CD8-positive, alpha-beta memory T cell (primary cell): ENCODE measurements at regions not wholly inside any gene's neighbourhood (a gene's known extent, or its start where the extent isn't known, plus 50 kb on each side); places are given as distances from the start of the nearest gene placed in this dataset.

Experiments used
- CTCF ChIA-PET: fragments of 350-600 bp; sonication (Branson Sonifier 250); formaldehyde crosslinking; loops from one replicate; lab custom pipeline; 2021; ENCODE audit warnings: antibody characterized with exemption; lab: Charles Lee
- POLR2A ChIA-PET: fragments of 350-600 bp; sonication (Branson Sonifier 250); formaldehyde crosslinking; loops from one replicate; lab custom pipeline; 2021; ENCODE audit warnings: antibody characterized with exemption; lab: Charles Lee
- DNase-seq, 5 donors: peaks; one replicate each; pipeline versions ENCODE4 v3.0.0 to v3.0.0-alpha.2; 2020 to 2022; ENCODE audit warnings: mixed read lengths in 1 of 5
- H3K27ac ChIP-seq: one replicate; pipeline ENCODE4 v1.7.0; 2013; ENCODE audit warnings: low read depth, mild to moderate bottlenecking, low read length, moderate library complexity
- H3K27me3 ChIP-seq: 2 replicates; pipeline ENCODE4 v1.7.0; 2013; ENCODE audit warnings: low read length, mild to moderate bottlenecking; ENCODE audit not compliant: insufficient read depth, poor library complexity, severe bottlenecking
- H3K36me3 ChIP-seq: 2 replicates; pipeline ENCODE4 v1.7.0; 2013; ENCODE audit warnings: mild to moderate bottlenecking, low read length, moderate library complexity; ENCODE audit not compliant: insufficient read depth
- H3K4me1 ChIP-seq: 2 replicates; pipeline ENCODE4 v1.7.0; 2013; ENCODE audit warnings: mild to moderate bottlenecking, low read length, moderate library complexity; ENCODE audit not compliant: insufficient read depth
- H3K4me3 ChIP-seq: 2 replicates; pipeline ENCODE4 v1.7.0; 2013; ENCODE audit warnings: mild to moderate bottlenecking, low read length
- H3K9me3 ChIP-seq: 2 replicates; pipeline ENCODE4 v1.7.0; 2013; ENCODE audit warnings: mild to moderate bottlenecking, low read length
- H3K27ac Mint-ChIP-seq, 8 donors: one replicate each; pipeline ENCODE4 v1.8.0; 2020 to 2021; ENCODE audit warnings: mixed read lengths in 8 of 8, mild to moderate bottlenecking in 6 of 8, inconsistent platforms in 3 of 8, moderate library complexity in 3 of 8
- H3K27me3 Mint-ChIP-seq, 2 donors: one replicate each; pipeline ENCODE4 v1.8.0; 2020 to 2021; ENCODE audit warnings: mixed read lengths in 2 of 2, mild to moderate bottlenecking in 1 of 2, moderate library complexity in 1 of 2
- H3K36me3 Mint-ChIP-seq, 3 donors: one replicate each; pipeline ENCODE4 v1.8.0; 2020 to 2021; ENCODE audit warnings: mixed read lengths in 3 of 3, inconsistent platforms in 1 of 3, mild to moderate bottlenecking in 1 of 3
- H3K4me1 Mint-ChIP-seq, 3 donors: one replicate each; pipeline ENCODE4 v1.8.0; 2020 to 2021; ENCODE audit warnings: mixed read lengths in 3 of 3, inconsistent platforms in 1 of 3, mild to moderate bottlenecking in 1 of 3
- H3K4me3 Mint-ChIP-seq, 7 donors: one replicate each; pipeline ENCODE4 v1.8.0; 2020 to 2021; ENCODE audit warnings: mixed read lengths in 7 of 7, mild to moderate bottlenecking in 6 of 7, moderate library complexity in 4 of 7, inconsistent platforms in 2 of 7
- H3K9me3 Mint-ChIP-seq, 5 donors: one replicate each; pipeline ENCODE4 v1.8.0; 2020 to 2022; ENCODE audit warnings: mixed read lengths in 5 of 5, mild to moderate bottlenecking in 3 of 5, moderate library complexity in 2 of 5, inconsistent platforms in 1 of 5

- H3K4me3 ChIP-seq: no peak overlapping the region
- Mint-ChIP-seq H3K27me3 (peaks cover 0 to 5% of the 10 kb centered on the region in 2 donors), H3K4me1 (no peaks in the 10 kb centered on the region), H3K27ac (no peak overlapping the region), H3K36me3 (no peaks in the 10 kb centered on the region), H3K4me3 (no peak overlapping the region), H3K9me3 (peaks cover 0 to 7% (median 2%) of the 10 kb centered on the region in 5 donors)
- no peak overlapping the region for H3K27ac ChIP-seq
- no peak for DNase-seq
- no peaks in the 10 kb centered on the region for H3K36me3 ChIP-seq
- ChIA-PET POLR2A (no interaction called here), CTCF (no interaction called here)
- H3K4me1 ChIP-seq: no peaks in the 10 kb centered on the region
- H3K27me3 ChIP-seq: no peaks in the 10 kb centered on the region
- H3K9me3 ChIP-seq: no peaks in the 10 kb centered on the region
Observed at GRCh38 chr17:72399608-72400487, 279.0 kb downstream of the SOX9 start.

- Mint-ChIP-seq H3K4me3 (no peak overlapping the region), H3K4me1 (no peaks in the 10 kb centered on the region), H3K9me3 (peaks cover 0 to 5% (median 2%) of the 10 kb centered on the region in 5 donors), H3K27me3 (peaks cover 0 to 7% of the 10 kb centered on the region in 2 donors), H3K36me3 (no peaks in the 10 kb centered on the region), H3K27ac (no peak overlapping the region)
- H3K27ac ChIP-seq: no peak overlapping the region
- H3K4me1 ChIP-seq: no peaks in the 10 kb centered on the region
- no peak for DNase-seq
- H3K36me3 ChIP-seq: no peaks in the 10 kb centered on the region
- ChIA-PET CTCF (no interaction called here), POLR2A (no interaction called here)
- no peak overlapping the region for H3K4me3 ChIP-seq
- H3K9me3 ChIP-seq: no peaks in the 10 kb centered on the region
- H3K27me3 ChIP-seq: no peaks in the 10 kb centered on the region
Observed at GRCh38 chr17:72400488-72400827, 279.6 kb downstream of the SOX9 start.

GRCh38 chr17:72400863-72401262 is 280.0 kb downstream of the SOX9 start:
- CTCF ChIA-PET: no interaction called here

GRCh38 chr17:72401883-72402726 is 281.3 kb downstream of the SOX9 start:
- H3K36me3 Mint-ChIP-seq: no peaks in the 10 kb centered on the region
- no peak overlapping the region for H3K4me3 Mint-ChIP-seq
- Histone ChIP-seq H3K9me3 (no peaks in the 10 kb centered on the region), H3K4me1 (no peaks in the 10 kb centered on the region), H3K4me3 (no peak overlapping the region), H3K27ac (no peak overlapping the region), H3K27me3 (no peaks in the 10 kb centered on the region), H3K36me3 (no peaks in the 10 kb centered on the region)
- ChIA-PET POLR2A (no interaction called here), CTCF (no interaction called here)
- H3K27me3 Mint-ChIP-seq: peaks cover 0 to 8% of the 10 kb centered on the region in 2 donors
- H3K9me3 Mint-ChIP-seq: peaks cover 0 to 5% (median 2%) of the 10 kb centered on the region in 5 donors
- H3K27ac Mint-ChIP-seq: no peak overlapping the region
- no peaks in the 10 kb centered on the region for H3K4me1 Mint-ChIP-seq
- DNase-seq: no peak

More at GRCh38 chr17:72400863-72401262, 280.0 kb downstream of the SOX9 start:
- no peaks in the 10 kb centered on the region for H3K27me3 ChIP-seq
- Mint-ChIP-seq H3K4me1 (no peaks in the 10 kb centered on the region), H3K27ac (no peak overlapping the region), H3K4me3 (no peak overlapping the region), H3K36me3 (no peaks in the 10 kb centered on the region), H3K27me3 (peaks cover 0 to 8% of the 10 kb centered on the region in 2 donors), H3K9me3 (peaks cover 0 to 5% (median 2%) of the 10 kb centered on the region in 5 donors)
- H3K9me3 ChIP-seq: no peaks in the 10 kb centered on the region
- H3K27ac ChIP-seq: no peak overlapping the region
- no peak overlapping the region for H3K4me3 ChIP-seq
- POLR2A ChIA-PET: no interaction called here
- no peaks in the 10 kb centered on the region for H3K36me3 ChIP-seq
- DNase-seq: no peak
- no peaks in the 10 kb centered on the region for H3K4me1 ChIP-seq

- Histone ChIP-seq H3K36me3 (no peaks in the 10 kb centered on the region), H3K9me3 (no peaks in the 10 kb centered on the region), H3K27ac (no peak overlapping the region), H3K27me3 (no peaks in the 10 kb centered on the region), H3K4me1 (no peaks in the 10 kb centered on the region), H3K4me3 (no peak overlapping the region)
- peaks cover 0 to 5% (median 2%) of the 10 kb centered on the region in 5 donors for H3K9me3 Mint-ChIP-seq
- H3K4me3 Mint-ChIP-seq: no peak overlapping the region
- ChIA-PET CTCF (no interaction called here), POLR2A (no interaction called here)
- peaks cover 0 to 8% of the 10 kb centered on the region in 2 donors for H3K27me3 Mint-ChIP-seq
- no peak overlapping the region for H3K27ac Mint-ChIP-seq
- DNase-seq: no peak
- no peaks in the 10 kb centered on the region for H3K4me1 Mint-ChIP-seq
- no peaks in the 10 kb centered on the region for H3K36me3 Mint-ChIP-seq
Observed at GRCh38 chr17:72402727-72403210, 281.9 kb downstream of the SOX9 start.

- Histone ChIP-seq H3K9me3 (no peaks in the 10 kb centered on the region), H3K4me3 (no peak overlapping the region), H3K4me1 (no peaks in the 10 kb centered on the region), H3K27ac (no peak overlapping the region), H3K27me3 (no peaks in the 10 kb centered on the region), H3K36me3 (no peaks in the 10 kb centered on the region)
- DNase-seq: no peak
- no peaks in the 10 kb centered on the region for H3K4me1 Mint-ChIP-seq
- H3K4me3 Mint-ChIP-seq: no peak overlapping the region
- H3K27ac Mint-ChIP-seq: no peak overlapping the region
- H3K9me3 Mint-ChIP-seq: peaks cover 0 to 9% (median 2%) of the 10 kb centered on the region in 5 donors
- H3K36me3 Mint-ChIP-seq: no peaks in the 10 kb centered on the region
- peaks cover 0 to 8% of the 10 kb centered on the region in 2 donors for H3K27me3 Mint-ChIP-seq
- ChIA-PET CTCF (no interaction called here), POLR2A (no interaction called here)
Observed at GRCh38 chr17:72403713-72404209, 282.9 kb downstream of the SOX9 start.

- CTCF ChIA-PET: no interaction called here
- Histone ChIP-seq H3K36me3 (no peaks in the 10 kb centered on the region), H3K4me1 (no peaks in the 10 kb centered on the region), H3K4me3 (no peak overlapping the region), H3K27ac (no peak overlapping the region), H3K27me3 (no peaks in the 10 kb centered on the region), H3K9me3 (no peaks in the 10 kb centered on the region)
- Mint-ChIP-seq H3K4me1 (no peaks in the 10 kb centered on the region), H3K9me3 (peaks cover 0 to 9% (median 2%) of the 10 kb centered on the region in 5 donors), H3K36me3 (no peaks in the 10 kb centered on the region), H3K27me3 (peaks cover 0 to 8% of the 10 kb centered on the region in 2 donors), H3K4me3 (no peak overlapping the region), H3K27ac (no peak overlapping the region)
- POLR2A ChIA-PET: no interaction called here
- no peak for DNase-seq
Observed at GRCh38 chr17:72404872-72405271, 284.1 kb downstream of the SOX9 start.
